GM19324 (cell line): ENCODE measurements at regions not wholly inside any gene's neighbourhood (a gene's known extent, or its start where the extent isn't known, plus 50 kb on each side); places are given as distances from the start of the nearest gene placed in this dataset.

Experiments used
- ATAC-seq: cut with Tn5 transposase; IDR thresholded peaks from one replicate; pipeline ENCODE4 v1.9.1; 2021; ENCODE audit warnings: mild to moderate bottlenecking, moderate library complexity; ENCODE audit not compliant: unreplicated experiment, low FRiP score

DNA sequence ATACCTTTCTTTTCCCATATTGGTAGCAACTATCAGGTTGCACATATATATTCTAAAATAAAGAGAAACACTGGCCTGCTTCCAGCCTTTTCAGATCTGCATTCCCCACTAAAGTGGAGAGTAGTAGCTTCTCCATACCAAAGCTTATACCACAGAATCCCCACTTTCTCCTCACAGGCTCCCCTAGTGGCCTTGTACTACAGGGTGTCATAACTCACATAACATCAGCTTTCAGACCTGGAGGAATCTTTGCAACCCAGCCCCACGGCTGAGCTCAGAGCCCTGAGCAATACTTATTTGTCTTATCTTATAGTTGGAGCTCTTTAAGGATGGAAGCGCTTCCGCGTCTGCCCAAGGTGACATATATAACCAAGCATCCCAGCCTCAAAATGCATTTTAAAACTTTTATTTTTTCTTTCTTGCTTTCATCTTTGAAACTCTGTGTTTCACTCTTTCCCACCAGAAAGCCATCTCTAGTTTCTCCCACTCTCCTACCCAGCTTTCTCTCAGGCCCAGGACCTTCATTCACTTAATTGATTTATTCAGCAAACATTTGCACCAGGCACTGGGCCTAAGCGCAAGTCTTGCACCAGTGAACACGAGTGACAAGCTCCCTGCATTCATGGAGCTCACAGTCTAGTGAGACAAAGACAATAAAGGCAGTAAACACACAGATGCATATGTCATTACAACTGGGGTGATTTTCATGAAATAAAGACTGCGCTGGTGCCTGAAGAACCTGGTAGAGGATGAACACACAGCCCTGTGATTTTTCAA lies 254.7 kb downstream of the IPO8 start:
- ATAC-seq = no peak

GRCh38 chr12:30439201-30439600 lies 256.5 kb downstream of the IPO8 start:
- ATAC-seq = no peak

DNA sequence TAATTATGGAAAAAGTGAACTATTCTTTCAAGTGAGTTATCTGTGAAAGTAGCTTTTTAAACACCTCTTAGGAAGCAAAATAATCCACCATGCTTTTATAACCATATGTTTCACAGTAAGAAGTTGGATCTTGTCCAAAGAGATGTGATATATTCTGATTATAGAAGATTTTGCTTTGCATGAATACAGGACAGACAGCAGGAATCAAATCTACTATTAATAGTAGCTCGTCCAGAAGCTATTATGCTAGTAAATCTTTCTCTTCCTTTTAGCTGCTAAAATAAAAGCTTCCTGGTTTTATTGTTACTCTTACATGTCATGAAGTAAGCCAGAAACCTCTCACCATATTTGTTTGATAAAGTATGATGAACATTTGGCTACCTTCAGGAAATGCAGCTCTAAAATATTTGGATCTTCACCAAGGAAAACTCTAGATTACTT lies 257.0 kb downstream of the IPO8 start:
- no peak for ATAC-seq

- ATAC-seq = no peak
Measured at GRCh38 chr12:30437616-30438015, 258.1 kb downstream of the IPO8 start.

- no peak for ATAC-seq
Measured at GRCh38 chr12:30437044-30437443, 258.6 kb downstream of the IPO8 start.

DNA sequence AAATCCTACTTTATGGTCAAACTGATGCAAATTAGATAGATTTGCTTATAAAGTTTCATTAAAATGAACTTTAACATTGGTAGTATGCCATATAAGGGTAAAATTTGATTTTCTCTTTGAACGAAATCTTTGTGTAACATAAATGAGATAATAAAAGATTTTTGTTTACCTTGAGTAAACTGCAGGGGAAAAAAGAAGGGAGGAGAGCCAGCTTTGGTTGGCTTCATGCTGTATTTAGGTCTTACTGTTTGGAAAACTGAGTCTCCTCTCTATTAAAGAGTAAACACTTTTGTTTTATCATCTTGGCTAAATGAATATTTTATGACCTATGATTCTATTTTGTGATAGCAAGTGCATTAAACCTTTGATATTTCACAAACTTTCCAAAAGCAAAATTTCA lies 267.6 kb downstream of the IPO8 start:
- no peak for ATAC-seq

DNA sequence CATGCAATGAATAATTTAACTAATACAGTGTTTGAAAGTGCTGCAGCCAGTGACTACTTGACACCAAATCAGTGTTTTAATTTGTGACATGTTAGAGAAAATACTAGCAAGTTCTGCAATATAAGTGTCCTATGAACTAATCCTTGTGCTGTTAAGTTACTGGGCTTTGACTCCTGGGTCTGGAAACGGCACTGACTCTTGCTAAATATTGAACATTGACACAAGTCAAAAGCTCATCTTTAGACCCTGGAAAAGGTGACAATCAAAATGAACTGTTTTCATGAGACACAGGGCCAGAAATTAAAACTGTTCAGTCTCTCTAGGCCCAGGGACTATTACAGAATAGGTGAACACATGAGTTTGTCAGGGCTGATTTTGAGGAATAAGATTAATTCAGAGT lies 268.1 kb downstream of the IPO8 start:
- no peak for ATAC-seq

DNA sequence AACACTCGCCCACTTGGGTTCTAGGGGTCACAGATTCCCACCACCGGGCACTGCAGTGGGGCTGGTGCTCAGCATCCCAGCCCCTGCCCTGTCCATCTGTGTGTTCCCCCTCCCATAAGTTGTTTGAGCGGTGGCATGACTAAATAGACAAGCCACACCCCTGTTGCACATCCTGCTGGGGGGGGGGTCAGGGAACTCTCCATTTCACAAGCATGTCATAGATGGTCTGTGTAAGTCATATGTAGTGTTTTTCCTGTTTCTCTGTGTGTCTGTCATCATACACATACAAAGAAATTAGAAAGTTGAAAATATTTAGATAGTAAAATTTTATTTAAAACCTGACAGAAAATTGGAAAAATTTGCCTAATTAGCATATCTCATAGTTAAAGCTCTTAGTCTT lies 270.2 kb downstream of the IPO8 start:
- no peak for ATAC-seq

- ATAC-seq = no peak
Measured at GRCh38 chr12:30423330-30423729, 272.3 kb downstream of the IPO8 start.

DNA sequence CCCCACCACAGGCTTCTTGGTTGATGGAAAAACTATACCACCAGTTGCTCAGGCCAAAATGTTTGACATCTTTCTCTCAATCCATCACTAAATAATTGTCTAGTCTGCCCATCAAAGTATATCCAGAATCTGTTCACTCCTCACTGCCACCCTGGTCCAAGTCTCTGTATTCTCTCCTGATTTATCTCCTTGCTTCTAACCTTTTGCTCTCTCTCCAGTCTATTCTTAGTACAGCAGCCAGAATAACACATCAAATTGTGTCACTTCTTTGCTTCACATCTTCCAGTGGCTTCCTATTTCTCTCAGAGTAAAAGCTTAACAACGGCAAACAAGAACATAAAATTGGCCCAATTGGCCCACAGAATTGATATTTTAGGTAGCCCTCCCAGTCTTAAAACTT lies 272.8 kb downstream of the IPO8 start:
- no peak for ATAC-seq

GRCh38 chr12:30420561-30420960 lies 275.1 kb downstream of the IPO8 start:
- no peak for ATAC-seq

DNA sequence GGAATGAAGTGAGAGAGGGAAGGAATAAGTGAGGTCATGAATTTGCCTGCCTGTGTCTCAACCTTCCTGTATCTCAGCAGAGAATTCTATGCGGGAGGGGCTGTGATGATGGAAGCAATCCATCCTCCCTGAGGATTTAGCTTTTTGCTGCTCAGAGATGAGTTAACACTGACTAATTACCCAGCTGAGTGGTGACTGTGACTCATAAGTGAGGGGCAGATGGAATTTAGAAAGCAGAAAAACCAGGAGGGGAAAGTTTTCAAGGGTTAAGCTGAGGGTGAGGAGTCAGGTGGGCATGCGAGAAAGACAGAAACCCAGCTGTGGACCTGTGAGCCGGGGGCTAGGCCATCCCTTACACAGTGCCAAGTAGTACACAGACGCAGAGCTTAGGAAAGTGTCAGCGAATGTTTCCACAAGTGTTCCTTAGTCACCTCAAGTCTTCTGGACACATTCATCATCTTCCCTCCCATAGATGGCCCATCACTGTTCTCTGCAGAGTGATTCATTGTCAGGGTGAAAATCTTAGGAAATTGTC lies 277.9 kb downstream of the IPO8 start:
- ATAC-seq = no peak

DNA sequence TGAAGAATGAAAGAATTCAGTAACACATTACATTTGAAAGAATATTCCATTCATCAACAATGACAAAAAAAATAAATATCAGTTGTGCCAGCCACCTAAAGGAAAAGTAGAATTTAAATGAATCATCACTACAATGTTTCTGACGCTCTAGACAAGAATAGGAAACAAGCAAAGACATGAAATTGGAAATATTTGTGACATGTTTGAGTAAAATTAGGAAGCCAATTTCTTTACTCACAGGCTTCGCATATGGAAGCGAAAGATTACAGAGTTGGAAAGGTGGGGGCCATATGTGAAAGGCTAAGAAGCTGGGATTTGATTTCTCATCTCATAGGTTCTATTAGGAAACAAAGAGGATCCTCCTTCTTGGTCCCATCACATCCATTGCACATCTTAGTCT lies 279.0 kb downstream of the IPO8 start:
- no peak for ATAC-seq

- ATAC-seq = no peak
Measured at GRCh38 chr12:30415777-30416176, 279.9 kb downstream of the IPO8 start.

DNA sequence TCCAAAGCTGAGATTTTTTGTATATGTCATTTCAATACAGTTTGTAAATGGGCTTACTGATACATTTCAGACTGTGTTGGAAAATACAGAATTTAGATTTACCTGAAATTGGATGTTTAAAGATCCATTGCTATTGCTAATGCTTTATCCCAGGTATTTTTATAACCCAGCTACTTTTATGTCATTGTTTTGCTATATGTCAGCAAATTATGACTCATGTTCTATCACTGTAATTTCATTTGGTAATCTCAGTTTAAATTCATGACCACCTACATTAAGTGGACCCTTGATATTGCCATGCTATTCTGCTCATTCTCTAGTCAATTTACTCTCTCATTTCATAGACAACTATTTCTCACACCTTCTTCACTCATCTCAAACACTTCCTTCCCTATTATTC lies 281.2 kb downstream of the IPO8 start:
- ATAC-seq = no peak

DNA sequence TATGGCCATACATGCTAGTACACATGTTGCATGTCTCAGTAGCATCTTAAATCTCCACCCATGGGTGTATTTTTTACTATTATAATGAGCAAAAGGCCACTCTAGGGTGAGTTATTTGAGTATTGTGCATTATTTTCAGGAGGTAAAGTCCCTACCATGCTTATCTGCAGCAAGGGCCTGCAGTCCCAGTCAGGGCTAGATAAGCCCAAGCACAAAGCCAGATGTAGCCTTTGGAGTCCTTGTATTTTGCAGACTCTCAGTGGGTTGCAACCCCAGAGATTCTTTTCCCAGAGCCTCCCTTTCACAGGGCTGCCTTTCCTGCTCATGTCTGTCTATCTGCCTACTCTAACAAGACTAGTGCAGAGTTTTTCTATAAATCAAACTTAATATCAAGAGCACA lies 295.3 kb downstream of the IPO8 start:
- ATAC-seq = no peak

GRCh38 chr12:30399859-30400258 lies 295.8 kb downstream of the IPO8 start:
- ATAC-seq = no peak

DNA sequence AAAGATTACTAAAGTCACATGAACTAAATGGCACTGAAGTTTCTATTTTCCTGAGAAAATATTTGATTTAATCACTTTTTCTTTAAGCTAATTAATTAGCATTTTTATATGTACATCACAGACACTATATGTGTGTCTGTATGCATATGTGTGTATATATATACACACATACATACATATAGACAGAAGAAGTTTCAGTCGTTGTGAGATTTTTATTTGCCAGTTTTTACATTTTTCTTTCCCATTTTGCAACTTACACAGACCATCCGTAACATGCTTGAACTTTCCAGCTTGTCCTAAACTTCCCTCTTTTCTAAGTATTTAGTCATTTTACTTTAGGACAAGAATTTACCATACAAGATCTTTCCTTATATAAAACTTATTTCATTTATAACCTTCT lies 299.1 kb downstream of the IPO8 start:
- ATAC-seq = no peak

GRCh38 chr12:30395190-30395589 lies 300.5 kb downstream of the IPO8 start:
- ATAC-seq = no peak

DNA sequence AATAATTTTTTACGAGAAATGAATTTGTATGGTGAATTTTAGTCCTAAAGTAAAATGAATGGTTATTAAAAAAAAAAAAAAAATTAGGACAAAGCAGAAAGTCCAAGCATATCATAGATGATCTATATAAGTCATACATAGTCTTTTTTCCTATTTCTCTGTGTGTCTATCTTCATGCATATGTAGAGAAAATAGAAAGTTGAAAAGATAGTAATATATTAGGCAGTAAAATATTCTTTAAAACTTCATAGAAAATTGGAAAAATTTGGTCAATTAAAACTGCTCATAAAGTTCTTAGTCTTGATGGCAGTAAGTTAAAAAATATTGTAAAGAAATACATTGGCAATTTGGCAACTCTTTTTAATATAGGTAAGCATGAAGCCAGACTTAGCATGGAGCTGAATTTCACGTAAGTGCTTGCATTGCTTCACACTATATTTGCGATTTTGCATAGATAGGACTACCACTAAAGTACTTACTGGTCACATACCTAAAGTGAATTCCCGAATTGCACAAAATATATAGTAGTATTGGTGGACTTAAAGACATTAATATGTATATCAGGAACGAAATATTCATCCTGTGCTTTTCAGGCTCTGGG lies 303.8 kb downstream of the IPO8 start:
- no peak for ATAC-seq

- no peak for ATAC-seq
Measured at GRCh38 chr12:30385706-30386105, 310.0 kb downstream of the IPO8 start.

GRCh38 chr12:30384976-30385375 lies 310.7 kb downstream of the IPO8 start:
- no peak for ATAC-seq
